Mesodermal cell (in vitro differentiated cells): ENCODE measurements at regions not wholly inside any gene's neighbourhood (a gene's known extent, or its start where the extent isn't known, plus 50 kb on each side); places are given as distances from the start of the nearest gene placed in this dataset.

Source experiments
- H3K27ac ChIP-seq: 2 replicates; pipeline ENCODE4 v1.7.0; 2013; ENCODE audit warnings: mild to moderate bottlenecking, low read depth, low read length, moderate library complexity; ENCODE audit not compliant: severe bottlenecking
- H3K36me3 ChIP-seq: 2 replicates; pipeline ENCODE4 v1.7.1; 2013; ENCODE audit warnings: mild to moderate bottlenecking, low read length, moderate library complexity; ENCODE audit not compliant: control insufficient read depth, insufficient read depth
- H3K4me1 ChIP-seq: one replicate; pipeline ENCODE4 v1.7.1; 2013; ENCODE audit warnings: mild to moderate bottlenecking, low read length; ENCODE audit not compliant: insufficient read depth, control insufficient read depth, poor library complexity, severe bottlenecking
- H3K4me3 ChIP-seq: 2 replicates; pipeline ENCODE4 v1.7.0; 2013; ENCODE audit warnings: low read length, control low read depth, mild to moderate bottlenecking; ENCODE audit not compliant: insufficient read depth, poor library complexity, severe bottlenecking; ENCODE audit errors: extremely low read depth
- H3K9me3 ChIP-seq: 2 replicates; pipeline ENCODE4 v1.7.1; 2013; ENCODE audit warnings: mild to moderate bottlenecking, low read length, moderate library complexity; ENCODE audit not compliant: control insufficient read depth
- WGBS, 2 experiments: methylation state at CpG; one replicate each; pipeline ENCODE4 v1.1.5; 2013; ENCODE audit warnings: missing lambda C conversion rate in 2 of 2; ENCODE audit not compliant: insufficient coverage in 2 of 2; 5-methylcytosine and 5-hydroxymethylcytosine counted together

- Histone ChIP-seq H3K9me3 (no peaks in the 10 kb centered on the region), H3K4me1 (no peaks in the 10 kb centered on the region), H3K4me3 (no peak overlapping the region), H3K36me3 (no peaks in the 10 kb centered on the region), H3K27ac (no peak overlapping the region)
- 80% methylated on average over 1 of the region's 1 CpG; no CpG with 5 or more reads in 1 of the 2 experiments for WGBS, 2 experiments
Measured at GRCh38 chr15:94057305-94057704, 174.1 kb upstream of the MCTP2 start.

- Histone ChIP-seq H3K4me3 (no peak overlapping the region), H3K36me3 (no peaks in the 10 kb centered on the region), H3K4me1 (no peaks in the 10 kb centered on the region), H3K9me3 (no peaks in the 10 kb centered on the region), H3K27ac (no peak overlapping the region)
Measured at GRCh38 chr15:94056314-94056713, 175.0 kb upstream of the MCTP2 start.

GRCh38 chr15:94053626-94054025, 177.7 kb upstream of the MCTP2 start:
- Histone ChIP-seq H3K27ac (no peak overlapping the region), H3K9me3 (no peaks in the 10 kb centered on the region), H3K4me3 (no peak overlapping the region), H3K36me3 (no peaks in the 10 kb centered on the region), H3K4me1 (no peaks in the 10 kb centered on the region)

GRCh38 chr15:94052711-94053110, 178.7 kb upstream of the MCTP2 start:
- Histone ChIP-seq H3K36me3 (no peaks in the 10 kb centered on the region), H3K9me3 (no peaks in the 10 kb centered on the region), H3K27ac (no peak overlapping the region), H3K4me3 (no peak overlapping the region), H3K4me1 (no peaks in the 10 kb centered on the region)
- 86% methylated on average over 1 of the region's 2 CpGs; no CpG with 5 or more reads in 1 of the 2 experiments for WGBS, 2 experiments

- H3K27ac ChIP-seq: no peak overlapping the region
- H3K4me3 ChIP-seq: no peak overlapping the region
- H3K36me3 ChIP-seq: no peaks in the 10 kb centered on the region
- 83% methylated on average over 1 of the region's 2 CpGs; no CpG with 5 or more reads in 1 of the 2 experiments for WGBS, 2 experiments
- no peaks in the 10 kb centered on the region for H3K9me3 ChIP-seq
- no peaks in the 10 kb centered on the region for H3K4me1 ChIP-seq
Measured at GRCh38 chr15:94047566-94047965, 183.8 kb upstream of the MCTP2 start.

- Histone ChIP-seq H3K27ac (peak overlapping the region; percentile 48), H3K4me1 (no peaks in the 10 kb centered on the region), H3K36me3 (no peaks in the 10 kb centered on the region), H3K9me3 (no peaks in the 10 kb centered on the region), H3K4me3 (no peak overlapping the region)
- 75 to 87% methylated on average over 7 to 8 of the region's 9 CpGs for WGBS, 2 experiments
Measured at GRCh38 chr15:94042180-94042928, 189.0 kb upstream of the MCTP2 start.

- Histone ChIP-seq H3K4me1 (no peaks in the 10 kb centered on the region), H3K4me3 (no peak overlapping the region), H3K36me3 (no peaks in the 10 kb centered on the region), H3K9me3 (no peaks in the 10 kb centered on the region), H3K27ac (peak overlapping the region; percentile 48)
- WGBS, 2 experiments: 83 to 90% methylated on average over 3 of the region's 3 CpGs
Measured at GRCh38 chr15:94041746-94042145, 189.6 kb upstream of the MCTP2 start.

GRCh38 chr15:94040541-94041248, 190.7 kb upstream of the MCTP2 start:
- no peaks in the 10 kb centered on the region for H3K36me3 ChIP-seq
- H3K27ac ChIP-seq: no peak overlapping the region
- no peak overlapping the region for H3K4me3 ChIP-seq
- WGBS, 2 experiments: 83% methylated on average over 1 of the region's 2 CpGs; no CpG with 5 or more reads in 1 of the 2 experiments
- H3K4me1 ChIP-seq: no peaks in the 10 kb centered on the region
- H3K9me3 ChIP-seq: no peaks in the 10 kb centered on the region

- Histone ChIP-seq H3K4me1 (no peaks in the 10 kb centered on the region), H3K27ac (no peak overlapping the region)
- 63 to 72% methylated on average over 2 of the region's 2 CpGs for WGBS, 2 experiments
Measured at GRCh38 chr15:94036156-94036555, 195.2 kb upstream of the MCTP2 start.

GRCh38 chr15:94033683-94034020, 197.7 kb upstream of the MCTP2 start:
- no peak overlapping the region for H3K4me3 ChIP-seq
- no peak overlapping the region for H3K27ac ChIP-seq
- H3K9me3 ChIP-seq: no peaks in the 10 kb centered on the region
- no peaks in the 10 kb centered on the region for H3K4me1 ChIP-seq
- H3K36me3 ChIP-seq: no peaks in the 10 kb centered on the region
- WGBS, 2 experiments: 95 to 96% methylated on average over 16 to 17 of the region's 17 CpGs

More at GRCh38 chr15:94036156-94036555, 195.2 kb upstream of the MCTP2 start:
- Histone ChIP-seq H3K4me3 (no peak overlapping the region), H3K36me3 (no peaks in the 10 kb centered on the region), H3K9me3 (no peaks in the 10 kb centered on the region)

GRCh38 chr15:94033014-94033682, 198.2 kb upstream of the MCTP2 start:
- H3K9me3 ChIP-seq: no peaks in the 10 kb centered on the region
- WGBS, 2 experiments: 80 to 94% methylated on average over 3 to 6 of the region's 8 CpGs
- no peaks in the 10 kb centered on the region for H3K36me3 ChIP-seq
- H3K4me3 ChIP-seq: no peak overlapping the region
- no peak overlapping the region for H3K27ac ChIP-seq
- no peaks in the 10 kb centered on the region for H3K4me1 ChIP-seq
